H9 (cell line): ENCODE measurements at regions not wholly inside any gene's neighbourhood (a gene's known extent, or its start where the extent isn't known, plus 50 kb on each side); places are given as distances from the start of the nearest gene placed in this dataset.

Experiments
- DNase-seq: peaks from one replicate; pipeline ENCODE4 v3.0.0-alpha.2; 2017
- H2AFZ ChIP-seq: one replicate; pipeline ENCODE4 v1.6.1; 2013; ENCODE audit warnings: mild to moderate bottlenecking, low read length, control low read depth, moderate library complexity
- H2AK5ac ChIP-seq: 2 replicates; pipeline ENCODE4 v1.6.1; 2013; ENCODE audit warnings: low read length, control low read depth, mixed read lengths; ENCODE audit not compliant: insufficient read length
- H2BK120ac ChIP-seq: one replicate; pipeline ENCODE4 v1.6.1; 2013; ENCODE audit warnings: low read depth, mild to moderate bottlenecking, low read length, control low read depth, inconsistent platforms; ENCODE audit not compliant: poor library complexity, severe bottlenecking
- H2BK12ac ChIP-seq: 2 replicates; pipeline ENCODE4 v1.6.1; 2013; ENCODE audit warnings: low read length, control low read depth, mixed read lengths, low read depth; ENCODE audit not compliant: insufficient read length
- H2BK15ac ChIP-seq: 2 replicates; pipeline ENCODE4 v1.6.1; 2013; ENCODE audit warnings: low read depth, low read length, control low read depth
- H2BK20ac ChIP-seq: one replicate; pipeline ENCODE4 v1.6.1; 2013; ENCODE audit warnings: low read depth, mild to moderate bottlenecking, low read length, control low read depth, inconsistent platforms; ENCODE audit not compliant: poor library complexity, severe bottlenecking
- H2BK5ac ChIP-seq: 2 replicates; pipeline ENCODE4 v1.6.1; 2013; ENCODE audit warnings: low read length, control low read depth, mixed read lengths; ENCODE audit not compliant: insufficient read length
- H3K14ac ChIP-seq: 2 replicates; pipeline ENCODE4 v1.6.1; 2013; ENCODE audit warnings: low read length, control low read depth; ENCODE audit not compliant: insufficient read depth
- H3K18ac ChIP-seq: 2 replicates; pipeline ENCODE4 v1.6.1; 2013; ENCODE audit warnings: low read depth, mild to moderate bottlenecking, mixed read lengths, low read length, control low read depth; ENCODE audit not compliant: insufficient read length
- H3K23ac ChIP-seq: 2 replicates; pipeline ENCODE4 v1.6.1; 2013; ENCODE audit warnings: low read length, control low read depth, mixed read lengths, low read depth; ENCODE audit not compliant: insufficient read length
- H3K23me2 ChIP-seq: 2 replicates; pipeline ENCODE4 v1.6.1; 2013; ENCODE audit warnings: low read depth, mild to moderate bottlenecking, mixed read lengths, low read length, control low read depth; ENCODE audit not compliant: insufficient read length, poor library complexity, severe bottlenecking
- H3K27ac ChIP-seq: 2 replicates; pipeline ENCODE4 v1.5.1; 2013; ENCODE audit warnings: low read length, control low read depth, mixed read lengths, low read depth; ENCODE audit not compliant: insufficient read length
- H3K27me3 ChIP-seq: 2 replicates; pipeline ENCODE4 v1.6.1; 2013; ENCODE audit warnings: low read length, control low read depth, inconsistent platforms; ENCODE audit not compliant: insufficient read depth
- H3K4ac ChIP-seq: 2 replicates; pipeline ENCODE4 v1.6.1; 2013; ENCODE audit warnings: low read depth, mild to moderate bottlenecking, control low read depth, inconsistent platforms, low read length, moderate library complexity
- H3K4me1 ChIP-seq: 2 replicates; pipeline ENCODE4 v1.6.1; 2013; ENCODE audit warnings: low read length, control low read depth, inconsistent platforms; ENCODE audit not compliant: insufficient read depth
- H3K4me2 ChIP-seq: 2 replicates; pipeline ENCODE4 v1.6.1; 2013; ENCODE audit warnings: low read length, control low read depth, mixed read lengths; ENCODE audit not compliant: insufficient read length, insufficient read depth
- H3K56ac ChIP-seq: 2 replicates; pipeline ENCODE4 v1.6.1; 2013; ENCODE audit warnings: low read depth, mild to moderate bottlenecking, mixed read lengths, low read length, control low read depth; ENCODE audit not compliant: insufficient read length
- H3K79me1 ChIP-seq: 2 replicates; pipeline ENCODE4 v1.6.1; 2013; ENCODE audit warnings: low read depth, mild to moderate bottlenecking, moderate library complexity, low read length, control low read depth, inconsistent platforms; ENCODE audit not compliant: insufficient read depth, poor library complexity, severe bottlenecking
- H3K79me2 ChIP-seq: 2 replicates; pipeline ENCODE4 v1.6.1; 2013; ENCODE audit warnings: low read length, control low read depth, inconsistent platforms; ENCODE audit not compliant: insufficient read depth
- H3K9ac ChIP-seq: 2 replicates; pipeline ENCODE4 v1.6.1; 2013; ENCODE audit warnings: low read length, control low read depth, mixed read lengths; ENCODE audit not compliant: insufficient read length; ENCODE audit errors: extremely low read depth
- H3K9me3 ChIP-seq: one replicate; pipeline ENCODE4 v1.6.1; 2013; ENCODE audit warnings: low read depth, low read length, inconsistent platforms; ENCODE audit not compliant: control insufficient read depth
- H3T11ph ChIP-seq: one replicate; pipeline ENCODE4 v1.6.1; 2013; ENCODE audit warnings: mild to moderate bottlenecking, low read length, control low read depth, inconsistent platforms
- H4K20me1 ChIP-seq: one replicate; pipeline ENCODE4 v1.6.1; 2013; ENCODE audit not compliant: control insufficient read depth, insufficient read length, insufficient read depth
- H4K5ac ChIP-seq: 2 replicates; pipeline ENCODE4 v1.6.1; 2013; ENCODE audit warnings: low read depth, mild to moderate bottlenecking, mixed read lengths, low read length, control low read depth; ENCODE audit not compliant: insufficient read length
- H4K8ac ChIP-seq: replicated peaks from 2 replicates; pipeline ENCODE4 v1.6.1; 2013; ENCODE audit warnings: low read length, control low read depth, mixed read lengths, low read depth; ENCODE audit not compliant: insufficient read length
- H4K91ac ChIP-seq: 2 replicates; pipeline ENCODE4 v1.6.1; 2013; ENCODE audit warnings: low read depth, mild to moderate bottlenecking, moderate library complexity, mixed read lengths, low read length, control low read depth; ENCODE audit not compliant: insufficient read length
- H3K27ac Mint-ChIP-seq, 3 experiments: 2 replicates in 2 of 3; 3 replicates in 1 of 3; pipeline ENCODE4 v1.8.0; 2020 to 2021; ENCODE audit warnings: mixed read lengths in 3 of 3, mild to moderate bottlenecking in 1 of 3, moderate library complexity in 1 of 3
- H3K27me3 Mint-ChIP-seq: 2 replicates; pipeline ENCODE4 v1.8.0; 2021; ENCODE audit warnings: low read depth, mild to moderate bottlenecking, moderate library complexity, mixed read lengths
- H3K36me3 Mint-ChIP-seq, 3 experiments: 2 replicates in 2 of 3; 3 replicates in 1 of 3; pipeline ENCODE4 v1.8.0; 2020 to 2021; ENCODE audit warnings: low read depth in 3 of 3, mixed read lengths in 3 of 3; ENCODE audit not compliant: insufficient read depth in 1 of 3
- H3K4me1 Mint-ChIP-seq, 2 experiments: 2 replicates each; pipeline ENCODE4 v1.8.0; 2020; ENCODE audit warnings: mixed read lengths in 2 of 2
- H3K4me3 Mint-ChIP-seq, 2 experiments: 2 replicates in 1 of 2; 3 replicates in 1 of 2; pipeline ENCODE4 v1.8.0; 2020 to 2021; ENCODE audit warnings: mild to moderate bottlenecking in 2 of 2, mixed read lengths in 2 of 2, moderate library complexity in 1 of 2
- H3K9me3 Mint-ChIP-seq, 2 experiments: 2 replicates in 1 of 2; 3 replicates in 1 of 2; pipeline ENCODE4 v1.8.0; 2020; ENCODE audit warnings: mild to moderate bottlenecking in 2 of 2, mixed read lengths in 2 of 2, moderate library complexity in 1 of 2
- CTCF ChIP-seq: fragments of 200-600 bp; sonication (generic); conservative IDR thresholded peaks from 3 replicates; pipeline ENCODE4 v1.8.0; 2021; ENCODE audit warnings: antibody characterized with exemption, mild to moderate bottlenecking
- WGBS: extraction: QIAGEN DNeasy Blood & Tissue Kit; methylation state at CpG from one replicate; pipeline ENCODE4 v1.1.7; 2013; ENCODE audit warnings: missing lambda C conversion rate, low lambda C conversion rate, mixed read lengths; ENCODE audit not compliant: insufficient read length; ENCODE audit errors: extremely low coverage; 5-methylcytosine and 5-hydroxymethylcytosine counted together

GRCh38 chrX:28273736-28274135 is 292.5 kb upstream of the DCAF8L1 start:
- DNase-seq, result no peak
- H3K23ac ChIP-seq, result no peak overlapping the region
- no peaks in the 10 kb centered on the region for H4K20me1 ChIP-seq
- no peaks in the 10 kb centered on the region for H3K79me1 ChIP-seq
- no peaks in the 10 kb centered on the region for H3K9me3 ChIP-seq
- no peak overlapping the region for H3K9ac ChIP-seq
- no peak overlapping the region for H3K18ac ChIP-seq
- no peak overlapping the region for H3K27ac ChIP-seq
- H3K9me3 Mint-ChIP-seq, result peaks cover 3 to 41% of the 10 kb centered on the region in 2 experiments; a peak in 4 of 5 replicates
- H3K23me2 ChIP-seq, result no peaks in the 10 kb centered on the region
- H4K5ac ChIP-seq, result no peak overlapping the region
- H2AFZ ChIP-seq, result no peak overlapping the region
- H4K91ac ChIP-seq, result no peak overlapping the region
- no peaks in the 10 kb centered on the region; a peak in 1 of 7 replicates for H3K36me3 Mint-ChIP-seq
- H2AK5ac ChIP-seq, result no peak overlapping the region
- H3K4me1 Mint-ChIP-seq, result no peaks in the 10 kb centered on the region
- peaks cover 2% of the 10 kb centered on the region; the same call in 1 of the 2 replicates for H3K27me3 Mint-ChIP-seq
- no peaks in the 10 kb centered on the region for H3K4me1 ChIP-seq
- no peak overlapping the region for H2BK12ac ChIP-seq
- no peak overlapping the region for H3T11ph ChIP-seq
- no peak overlapping the region for H3K4me3 Mint-ChIP-seq
- H3K14ac ChIP-seq, result no peak overlapping the region
- no peak overlapping the region for H2BK20ac ChIP-seq
- no peak overlapping the region for H3K4ac ChIP-seq
- no CpG with 5 or more reads among the region's 3 CpGs for WGBS
- H3K27me3 ChIP-seq, result no peaks in the 10 kb centered on the region
- H3K79me2 ChIP-seq, result no peaks in the 10 kb centered on the region
- no peak overlapping the region for H2BK5ac ChIP-seq
- no peak overlapping the region for H4K8ac ChIP-seq
- H3K27ac Mint-ChIP-seq, result no peak overlapping the region
- no peak overlapping the region for H2BK120ac ChIP-seq
- no peak overlapping the region for H2BK15ac ChIP-seq
- no peak overlapping the region for H3K4me2 ChIP-seq
- H3K56ac ChIP-seq, result no peak overlapping the region
- TF ChIP-seq CTCF, result no peak
